AML-193 (cell line): ENCODE measurements at regions not wholly inside any gene's neighbourhood (a gene's known extent, or its start where the extent isn't known, plus 50 kb on each side); places are given as distances from the start of the nearest gene placed in this dataset.
"Not testable (repeated sequence)": the region's sequence is repeated elsewhere in the genome, so short reads cannot be mapped to it uniquely, and the experiment has no call there.

Experiments
- DNase-seq, 2 experiments: peaks; one replicate each; lab custom pipeline; 2025; lab: John Stamatoyannopoulos, UW

DNA sequence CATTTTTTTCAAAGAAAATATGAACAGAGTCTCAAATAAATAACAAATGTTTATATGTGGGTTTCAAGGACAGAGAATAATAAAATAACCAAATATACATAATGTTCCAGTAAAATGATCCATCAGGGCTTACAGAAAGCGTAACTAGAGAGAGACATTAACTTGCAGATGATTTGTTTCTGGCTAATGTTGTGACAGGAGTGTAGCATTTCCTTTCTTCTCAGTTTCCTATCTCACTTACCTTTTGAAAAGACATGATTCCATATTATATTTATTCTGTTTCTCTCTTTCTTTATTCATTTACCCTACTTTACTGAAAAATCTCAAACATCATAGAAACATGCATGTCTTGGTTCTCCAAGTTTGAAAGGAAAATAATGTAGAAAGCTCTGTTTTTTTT lies 451.3 kb upstream of the CDH9 start:
- no peak for DNase-seq

- no peak for DNase-seq
Observed at GRCh38 chr5:27482663-27483062, 444.3 kb upstream of the CDH9 start.

GRCh38 chr5:27479859-27480258 lies 441.5 kb upstream of the CDH9 start:
- DNase-seq = no peak

DNA sequence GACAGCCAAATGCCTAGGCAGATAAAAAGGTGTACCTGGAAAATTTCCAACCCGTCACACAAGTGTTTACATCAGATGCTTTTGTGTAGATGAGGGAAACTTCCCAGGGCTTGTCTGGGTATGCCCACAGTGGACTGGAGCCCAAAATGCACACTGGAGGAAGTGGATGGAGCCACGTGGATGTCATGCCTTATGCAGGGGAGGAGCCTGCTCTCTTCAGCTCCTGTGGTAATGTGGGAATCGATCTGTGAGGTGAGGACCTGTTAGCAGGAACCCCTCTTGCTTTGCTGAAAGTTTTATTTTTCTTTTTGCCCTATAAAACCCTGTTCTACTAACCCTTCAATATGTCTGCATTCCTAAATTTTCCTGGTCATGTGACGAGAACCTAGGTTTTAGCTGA lies 439.2 kb upstream of the CDH9 start:
- DNase-seq = no peak

GRCh38 chr5:27476356-27476988 lies 438.1 kb upstream of the CDH9 start:
- no peak for DNase-seq

- DNase-seq = no peak
Observed at GRCh38 chr5:27475063-27475462, 436.7 kb upstream of the CDH9 start.

- no peak for DNase-seq
Observed at GRCh38 chr5:27474395-27474794, 436.0 kb upstream of the CDH9 start.

DNA sequence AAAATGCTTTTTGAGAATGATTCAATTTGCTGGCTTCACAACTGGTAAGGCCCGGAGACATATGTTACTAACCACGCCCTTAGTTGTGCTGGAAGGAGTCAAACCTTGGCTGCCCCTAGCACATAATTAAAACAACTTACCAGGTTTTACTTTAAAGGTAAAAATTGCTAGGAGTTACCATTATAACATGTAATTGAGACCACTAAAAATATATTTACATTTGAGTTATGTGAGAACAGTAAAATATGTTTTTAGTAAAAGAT lies 435.6 kb upstream of the CDH9 start:
- DNase-seq = no peak

GRCh38 chr5:27473307-27474046 lies 435.1 kb upstream of the CDH9 start:
- DNase-seq = no peak

- no peak for DNase-seq
Observed at GRCh38 chr5:27472871-27473270, 434.5 kb upstream of the CDH9 start.

DNA sequence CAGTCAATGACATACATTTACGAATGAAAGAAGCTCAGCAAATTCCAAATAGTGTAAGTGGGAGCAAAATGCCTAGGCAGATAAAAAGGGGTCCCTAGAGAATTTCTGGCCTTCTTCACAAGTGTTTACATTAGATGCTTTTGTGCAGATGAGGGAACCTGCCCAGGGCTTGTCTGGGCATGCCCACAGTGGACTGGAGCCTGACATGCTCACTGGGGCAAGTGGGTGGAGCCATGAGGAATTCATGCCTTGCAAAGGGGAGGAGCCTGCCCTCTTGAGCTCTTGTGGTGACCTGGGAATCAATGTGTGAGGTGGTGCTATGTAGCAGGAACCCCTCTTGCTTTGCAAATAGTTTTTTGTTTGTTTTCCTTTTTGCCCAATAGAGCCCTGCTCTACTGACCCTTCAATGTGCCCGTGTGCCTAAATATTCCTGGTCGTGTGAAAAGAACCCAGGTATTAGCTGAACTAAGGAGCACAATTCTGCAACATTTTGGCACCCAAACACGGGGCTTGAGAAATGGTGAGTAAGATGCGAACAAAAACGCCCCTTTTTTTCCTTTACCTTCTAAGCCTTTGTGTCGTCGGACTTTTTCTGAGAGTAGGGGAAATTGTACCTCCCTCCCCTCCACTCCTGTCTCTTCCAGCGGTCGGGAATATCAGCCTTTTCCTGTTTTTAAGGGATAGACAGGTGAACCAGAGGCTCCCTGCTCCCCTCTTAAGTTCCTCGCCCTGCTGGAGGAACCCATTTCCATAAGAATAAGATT lies 433.8 kb upstream of the CDH9 start:
- no peak for DNase-seq

DNA sequence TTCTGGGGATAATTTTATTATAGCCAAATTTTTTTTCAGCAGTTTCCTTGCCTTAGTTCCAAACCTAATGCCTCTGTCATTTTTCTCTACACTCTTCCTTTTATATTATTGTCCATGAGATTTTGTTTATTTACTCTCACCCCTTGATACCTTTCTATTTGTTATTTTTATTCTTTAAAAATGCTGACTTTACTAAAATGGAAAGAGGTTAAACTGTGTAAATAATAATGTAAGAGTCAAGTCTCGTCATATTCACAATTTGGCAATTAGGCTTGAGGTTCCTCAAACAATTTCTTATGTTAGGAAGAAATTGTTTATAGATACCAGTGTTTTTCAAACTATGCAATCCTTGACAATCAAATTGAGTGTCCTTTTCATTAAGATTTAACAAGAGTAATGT lies 428.6 kb upstream of the CDH9 start:
- no peak for DNase-seq

GRCh38 chr5:27465140-27465539 lies 426.8 kb upstream of the CDH9 start:
- DNase-seq = no peak

- DNase-seq = no peak
Observed at GRCh38 chr5:27463446-27464149, 425.2 kb upstream of the CDH9 start.

GRCh38 chr5:27462936-27463335 lies 424.6 kb upstream of the CDH9 start:
- DNase-seq = no peak

- DNase-seq = no peak
Observed at GRCh38 chr5:27458287-27458686, 419.9 kb upstream of the CDH9 start.

- DNase-seq = no peak
Observed at GRCh38 chr5:27451377-27451776, 413.0 kb upstream of the CDH9 start.

GRCh38 chr5:27450607-27451006 lies 412.2 kb upstream of the CDH9 start:
- no peak for DNase-seq

GRCh38 chr5:27439383-27439782 lies 401.0 kb upstream of the CDH9 start:
- DNase-seq = not testable (repeated sequence)

- DNase-seq = no peak
Observed at GRCh38 chr5:27437594-27438200, 399.3 kb upstream of the CDH9 start.

DNA sequence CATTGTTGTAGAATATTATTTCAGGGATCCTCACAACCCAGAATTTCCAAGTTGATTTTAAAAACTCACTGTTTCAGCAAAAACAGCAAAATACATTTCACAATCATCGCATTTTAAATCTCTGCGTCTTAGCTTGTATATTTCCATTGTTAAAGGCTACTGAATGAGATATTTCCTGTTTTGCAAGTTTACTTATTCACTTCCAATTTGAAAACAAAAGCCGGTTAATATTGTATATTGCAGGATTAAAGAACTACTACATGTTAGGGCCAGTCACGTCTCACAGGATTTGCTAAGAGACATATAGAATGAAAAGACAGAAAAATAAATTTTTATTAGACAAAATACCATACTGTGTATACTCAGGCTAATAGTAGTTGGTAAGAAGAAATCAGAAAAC lies 395.9 kb upstream of the CDH9 start:
- no peak for DNase-seq

GRCh38 chr5:27414099-27414498 lies 375.7 kb upstream of the CDH9 start:
- DNase-seq = no peak
